PC-9 (cell line): ENCODE measurements at regions not wholly inside any gene's neighbourhood (a gene's known extent, or its start where the extent isn't known, plus 50 kb on each side); places are given as distances from the start of the nearest gene placed in this dataset.

Experiments used
- CTCF ChIP-seq: fragments of 200-600 bp; sonication (generic); conservative IDR thresholded peaks from 2 replicates; pipeline ENCODE4 v1.6.1; 2017; ENCODE audit warnings: mixed run types, antibody characterized with exemption, mild to moderate bottlenecking, moderate library complexity
- EZH2 ChIP-seq: fragments of 200-600 bp; sonication (generic); IDR thresholded peaks from 2 replicates; pipeline ENCODE4 v1.8.0; 2017; ENCODE audit warnings: antibody characterized with exemption, low read depth

DNA sequence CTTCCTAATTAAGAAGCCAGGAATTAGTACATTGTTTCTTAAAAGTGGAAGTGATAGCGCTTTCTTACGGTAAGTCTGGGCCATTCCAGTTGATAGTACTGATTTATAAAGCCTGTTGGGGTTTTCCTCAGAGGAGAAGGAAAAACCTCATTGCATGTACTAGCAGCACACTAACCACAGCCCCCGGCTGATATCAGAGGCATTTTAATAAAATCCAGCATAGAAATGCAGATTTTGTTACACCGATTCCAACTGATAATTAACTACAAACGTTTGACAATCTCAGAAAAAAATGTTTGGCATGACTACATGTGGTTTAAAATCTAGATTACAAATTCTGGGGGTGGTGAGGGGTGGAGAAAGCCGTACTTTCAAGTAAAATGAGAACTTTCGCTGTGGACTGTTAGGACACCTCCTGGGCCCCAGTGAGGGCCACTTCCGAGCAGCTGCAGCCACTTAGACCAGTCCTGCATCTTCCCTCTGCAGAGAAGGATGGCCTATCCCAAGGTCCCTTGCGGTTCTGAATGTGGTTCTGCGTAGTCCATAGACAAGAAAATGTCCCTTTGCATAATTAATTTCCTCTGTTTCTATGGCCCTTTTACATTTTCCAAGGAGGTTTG, 374.4 kb downstream of the NUAK1 start:
- TF ChIP-seq CTCF = no peak
- TF ChIP-seq EZH2 = no peak
